ENCODE measurements at regions not wholly inside any gene's neighbourhood (a gene's known extent, or its start where the extent isn't known, plus 50 kb on each side); places are given as distances from the start of the nearest gene placed in this dataset.

DNA sequence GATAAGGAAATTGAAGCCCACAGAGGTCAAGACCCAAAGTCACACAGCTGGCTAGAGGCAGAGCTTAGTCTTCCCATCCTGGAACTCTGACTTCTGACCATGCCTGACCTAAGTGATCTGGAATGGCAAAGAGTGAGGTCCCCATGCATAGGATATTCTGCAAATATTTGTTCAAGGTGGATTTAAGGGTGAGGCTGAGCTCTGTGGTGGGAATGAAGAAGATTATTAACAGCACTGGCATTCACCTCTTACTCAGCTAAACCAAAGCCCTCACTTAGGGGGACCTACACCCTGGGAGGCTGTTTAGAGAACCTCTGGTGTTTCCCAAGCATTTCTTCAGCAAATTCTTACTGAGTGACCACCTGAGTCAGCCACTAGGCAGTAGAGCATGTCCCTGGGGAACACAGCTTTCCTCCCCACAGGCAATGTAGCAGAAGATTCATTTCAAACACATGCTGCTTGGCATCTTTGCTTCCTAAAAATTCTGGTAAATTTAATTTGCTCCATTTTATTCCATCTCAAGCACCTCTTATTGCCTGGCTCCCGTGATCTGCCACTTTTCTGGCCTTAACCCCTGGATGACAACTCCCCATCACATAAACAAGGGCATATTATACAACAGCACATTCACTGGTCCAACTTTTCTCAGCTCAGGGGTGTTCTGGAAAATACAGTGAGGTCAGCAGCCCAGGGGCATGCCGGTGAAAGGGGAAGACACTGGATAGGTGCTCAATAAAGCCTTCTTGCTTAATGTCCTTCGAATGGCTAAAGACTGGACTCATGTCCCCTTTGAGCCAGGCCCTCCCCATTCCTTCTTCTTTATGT, 176.0 kb downstream of the ABHD5 start:
- H3K9me3 Mint-ChIP-seq: no peaks in the 10 kb centered on the region
- no peaks in the 10 kb centered on the region for H3K4me1 Mint-ChIP-seq (ENCODE audit: low read depth)
- peaks cover 25% of the 10 kb centered on the region for H3K27me3 Mint-ChIP-seq (ENCODE audit: low read depth)
- H3K36me3 Mint-ChIP-seq (ENCODE audit: insufficient read depth): no peaks in the 10 kb centered on the region
- ATAC-seq (no peak), DNase-seq (no peak)
- no peak overlapping the region for H3K4me3 Mint-ChIP-seq

DNA sequence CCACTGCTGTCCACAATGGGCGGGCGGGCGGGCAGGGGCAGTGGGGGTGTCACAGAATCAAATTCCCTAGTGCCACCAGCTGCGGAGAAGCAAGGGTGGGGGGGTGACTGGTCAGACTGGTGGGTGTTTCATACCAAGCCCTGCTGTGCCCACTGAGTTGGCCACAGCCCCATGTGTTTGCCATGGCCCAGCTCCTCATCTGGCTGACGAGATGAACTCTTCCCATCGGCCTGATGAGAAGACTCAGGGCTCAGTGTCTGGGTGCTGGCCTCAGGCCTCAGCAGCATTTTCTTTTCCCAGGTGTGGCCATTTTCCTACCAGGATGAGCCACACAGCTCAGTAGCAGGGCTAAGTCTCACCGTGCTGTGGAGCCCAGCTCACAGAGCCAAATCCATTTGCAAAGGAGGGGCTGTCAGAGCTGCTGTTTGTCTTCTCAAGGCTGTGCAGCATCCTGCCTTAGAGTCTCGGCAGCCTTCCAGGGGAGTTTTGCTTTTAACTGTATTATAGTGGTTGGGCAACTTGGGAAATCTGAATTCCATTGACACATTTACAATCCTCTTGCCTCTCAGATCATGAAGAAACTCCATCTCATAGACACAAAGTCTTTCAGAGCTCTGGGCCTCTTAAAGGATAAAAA, 176.8 kb downstream of the ABHD5 start:
- H3K9me3 Mint-ChIP-seq: no peaks in the 10 kb centered on the region
- ATAC-seq: no peak
- no peak for DNase-seq
- no peak overlapping the region for H3K4me3 Mint-ChIP-seq
- H3K27me3 Mint-ChIP-seq (ENCODE audit: low read depth): peaks cover 27% of the 10 kb centered on the region
- H3K4me1 Mint-ChIP-seq (ENCODE audit: low read depth): no peaks in the 10 kb centered on the region
- H3K36me3 Mint-ChIP-seq (ENCODE audit: insufficient read depth): no peaks in the 10 kb centered on the region

DNA sequence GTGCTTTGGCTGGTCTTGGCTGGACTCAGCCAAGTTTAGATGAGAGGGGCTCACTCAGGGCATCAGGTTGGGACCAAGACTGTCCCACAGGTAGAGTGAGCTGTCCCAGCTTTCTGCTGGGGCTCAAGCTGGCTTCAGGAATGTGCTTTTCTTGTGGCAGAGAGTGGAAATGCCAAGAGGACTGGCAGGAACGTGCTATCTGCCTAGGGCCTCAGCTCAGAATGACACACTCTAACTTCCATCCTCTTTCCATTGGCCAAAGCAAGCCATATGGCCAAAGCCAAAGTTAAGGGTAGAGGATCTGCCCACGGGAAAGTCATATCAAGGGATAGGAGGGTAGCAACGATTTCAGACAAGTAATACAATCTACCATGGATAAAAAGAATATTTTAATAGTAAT, 178.8 kb downstream of the ABHD5 start:
- no peaks in the 10 kb centered on the region for H3K9me3 Mint-ChIP-seq
- H3K36me3 Mint-ChIP-seq (ENCODE audit: insufficient read depth): no peaks in the 10 kb centered on the region
- no peak for DNase-seq
- ATAC-seq: no peak
- peaks cover 25% of the 10 kb centered on the region for H3K27me3 Mint-ChIP-seq (ENCODE audit: low read depth)
- H3K4me1 Mint-ChIP-seq (ENCODE audit: low read depth): no peaks in the 10 kb centered on the region
- no peak overlapping the region for H3K4me3 Mint-ChIP-seq

DNA sequence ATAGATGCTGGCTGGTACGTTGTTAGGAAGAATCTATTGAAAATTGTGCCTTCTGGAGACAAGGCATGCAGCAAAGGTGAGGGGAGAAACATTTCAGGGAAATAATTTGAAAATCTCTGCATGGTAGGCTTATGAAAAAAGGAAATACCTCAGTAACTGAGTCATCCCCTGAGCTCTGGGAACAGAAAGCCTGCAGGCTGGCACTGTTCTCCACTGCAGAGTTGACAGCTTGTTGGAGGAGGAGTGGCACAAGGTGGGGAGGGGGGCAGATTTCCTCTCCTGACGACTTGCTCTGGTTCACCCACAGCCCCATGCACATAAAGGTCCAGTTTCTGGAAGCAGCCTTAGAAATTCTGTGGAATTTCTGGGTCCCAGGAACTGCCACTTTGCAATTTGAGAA, 179.4 kb downstream of the ABHD5 start:
- Mint-ChIP-seq H3K36me3 (ENCODE audit: insufficient read depth) (no peaks in the 10 kb centered on the region), H3K4me3 (no peak overlapping the region), H3K27me3 (ENCODE audit: low read depth) (peaks cover 20% of the 10 kb centered on the region), H3K4me1 (ENCODE audit: low read depth) (no peaks in the 10 kb centered on the region), H3K9me3 (no peaks in the 10 kb centered on the region)
- no peak for ATAC-seq
- DNase-seq: no peak

DNA sequence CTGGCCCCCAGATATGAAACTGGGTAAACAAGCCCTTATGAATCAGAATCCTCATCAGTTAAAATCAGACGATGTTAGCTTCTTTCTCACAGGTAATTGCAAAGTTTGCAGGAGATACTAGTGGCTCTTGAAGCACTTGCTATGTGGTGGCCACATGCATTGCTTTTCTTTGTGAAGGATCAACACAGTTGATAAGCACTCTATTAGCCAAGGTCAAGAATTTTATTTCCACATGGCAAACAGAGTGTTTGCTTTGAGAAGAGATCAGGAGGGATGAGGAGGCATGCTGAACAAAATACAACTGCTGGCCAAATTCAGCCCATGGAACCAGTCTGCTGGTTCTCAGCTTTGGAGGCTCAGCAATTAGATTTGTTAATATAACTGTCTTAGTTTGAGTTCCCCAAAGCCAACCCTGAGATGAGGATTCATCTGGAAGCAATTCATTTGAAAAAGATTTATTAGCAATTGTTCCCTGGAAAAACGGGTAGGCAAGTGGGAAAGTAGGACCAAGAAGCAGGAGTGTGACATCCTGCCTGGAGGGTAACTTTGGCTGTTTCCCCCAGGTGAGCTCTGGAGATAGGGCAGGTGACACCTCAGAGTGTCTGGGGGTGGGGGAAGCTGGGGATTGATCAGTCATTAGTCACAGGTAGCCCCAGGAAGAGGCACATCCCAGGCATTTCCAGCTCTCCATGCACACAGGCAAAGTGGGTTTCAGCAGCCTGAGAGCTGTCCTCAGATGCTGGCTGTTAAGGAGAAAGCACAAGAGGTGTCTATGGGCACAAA, 180.3 kb downstream of the ABHD5 start:
- DNase-seq: no peak
- H3K4me1 Mint-ChIP-seq (ENCODE audit: low read depth): no peaks in the 10 kb centered on the region
- ATAC-seq: no peak
- peaks cover 19% of the 10 kb centered on the region for H3K27me3 Mint-ChIP-seq (ENCODE audit: low read depth)
- no peaks in the 10 kb centered on the region for H3K36me3 Mint-ChIP-seq (ENCODE audit: insufficient read depth)
- no peak overlapping the region for H3K4me3 Mint-ChIP-seq
- no peaks in the 10 kb centered on the region for H3K9me3 Mint-ChIP-seq

DNA sequence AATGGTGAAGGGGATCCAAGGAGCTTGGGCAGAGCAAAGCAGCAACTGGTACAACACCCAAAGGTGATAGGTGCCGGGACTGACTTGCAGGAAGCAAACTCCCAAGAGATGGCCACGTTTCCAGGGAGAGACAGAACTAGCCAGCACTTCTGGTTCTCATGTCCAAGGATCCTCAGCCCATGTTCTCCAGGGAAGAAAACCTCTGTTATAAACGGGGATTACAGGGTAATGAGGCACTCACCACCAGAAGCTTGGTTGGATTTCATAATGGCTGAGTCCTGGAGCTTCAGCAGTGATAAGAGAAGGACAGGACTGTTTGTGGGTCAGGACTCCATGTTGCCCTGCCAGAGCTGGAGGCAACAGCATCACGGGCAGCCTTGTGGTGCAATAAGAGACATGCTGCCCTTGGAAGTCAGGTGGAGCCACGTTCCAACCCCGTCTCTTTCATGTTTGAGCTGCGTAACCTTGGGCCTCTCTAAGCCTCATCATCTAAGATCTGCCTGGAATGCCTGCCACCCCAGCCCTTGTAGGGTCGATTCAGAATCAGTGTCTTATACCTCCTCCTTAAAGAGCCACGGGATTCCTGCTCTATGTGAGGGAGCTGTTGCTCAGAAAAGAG, 181.0 kb downstream of the ABHD5 start:
- H3K27me3 Mint-ChIP-seq (ENCODE audit: low read depth): peaks cover 19% of the 10 kb centered on the region
- no peaks in the 10 kb centered on the region for H3K9me3 Mint-ChIP-seq
- H3K36me3 Mint-ChIP-seq (ENCODE audit: insufficient read depth): no peaks in the 10 kb centered on the region
- no peaks in the 10 kb centered on the region for H3K4me1 Mint-ChIP-seq (ENCODE audit: low read depth)
- no peak overlapping the region for H3K4me3 Mint-ChIP-seq
- ATAC-seq (no peak), DNase-seq (no peak)

DNA sequence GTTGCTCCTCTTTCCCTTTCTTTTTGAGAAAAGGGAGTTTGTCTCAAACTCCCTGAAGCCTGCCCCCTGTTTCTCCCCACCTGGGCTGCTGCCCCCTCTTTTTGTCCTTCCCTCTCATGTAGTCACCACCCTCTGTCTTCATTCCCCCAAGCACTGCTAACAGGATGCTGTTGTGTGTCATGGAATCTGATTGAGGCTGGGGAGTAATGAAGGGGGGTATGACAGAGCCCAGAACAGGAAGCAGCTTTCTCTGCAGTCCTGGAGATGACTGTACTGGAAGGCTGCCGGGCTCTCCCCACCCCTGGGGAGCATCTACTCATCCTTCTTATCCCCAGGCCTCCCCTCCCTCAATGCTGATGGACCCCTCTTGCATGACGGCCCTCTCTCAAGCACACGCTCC, 181.6 kb downstream of the ABHD5 start:
- no peaks in the 10 kb centered on the region for H3K36me3 Mint-ChIP-seq (ENCODE audit: insufficient read depth)
- no peak for DNase-seq
- peaks cover 19% of the 10 kb centered on the region for H3K27me3 Mint-ChIP-seq (ENCODE audit: low read depth)
- no peak for ATAC-seq
- H3K4me1 Mint-ChIP-seq (ENCODE audit: low read depth): no peaks in the 10 kb centered on the region
- no peaks in the 10 kb centered on the region for H3K9me3 Mint-ChIP-seq
- H3K4me3 Mint-ChIP-seq: no peak overlapping the region

DNA sequence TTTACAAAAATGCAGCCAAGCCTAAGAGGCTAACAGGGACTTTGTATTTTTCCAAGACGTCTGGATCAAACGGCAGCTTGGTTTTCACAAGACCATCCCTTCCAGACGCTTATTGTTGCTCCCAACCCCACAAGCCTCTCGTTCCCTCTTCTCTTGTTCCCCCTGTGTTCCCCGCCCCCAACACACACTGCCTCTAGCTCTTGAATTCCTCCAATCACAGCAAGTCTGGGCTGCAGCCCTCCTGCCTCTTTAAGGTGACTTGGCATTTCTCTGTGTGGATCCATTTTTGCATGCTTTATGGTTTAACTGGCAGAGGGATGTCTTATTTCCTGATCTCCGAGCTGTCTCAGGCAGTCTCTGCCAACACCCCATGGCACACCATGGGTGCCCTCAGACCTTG, 182.2 kb downstream of the ABHD5 start:
- Mint-ChIP-seq H3K4me3 (no peak overlapping the region), H3K27me3 (ENCODE audit: low read depth) (peaks cover 19% of the 10 kb centered on the region), H3K36me3 (ENCODE audit: insufficient read depth) (no peaks in the 10 kb centered on the region), H3K9me3 (no peaks in the 10 kb centered on the region), H3K4me1 (ENCODE audit: low read depth) (no peaks in the 10 kb centered on the region)
- DNase-seq: no peak
- no peak for ATAC-seq

DNA sequence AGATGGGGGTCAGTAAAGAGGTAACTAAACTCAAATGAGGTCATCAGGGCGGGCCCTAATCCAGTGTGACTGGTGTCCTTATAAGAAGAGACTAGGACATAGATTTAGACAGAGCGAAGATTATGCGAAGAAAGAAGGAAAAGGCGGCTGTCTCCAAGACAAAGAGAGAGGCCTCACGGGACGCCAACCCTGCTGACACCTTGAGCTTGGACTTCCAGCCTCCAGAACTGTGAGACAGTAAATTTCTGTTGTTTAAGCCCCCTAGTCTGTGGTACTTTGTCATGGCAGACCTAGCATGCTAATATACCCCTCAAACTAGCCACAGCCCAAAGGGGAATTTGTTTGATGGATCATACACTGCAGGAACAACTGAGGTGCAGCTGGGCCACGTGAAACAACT, 183.0 kb downstream of the ABHD5 start:
- DNase-seq (no peak), ATAC-seq (no peak)
- Mint-ChIP-seq H3K36me3 (ENCODE audit: insufficient read depth) (no peaks in the 10 kb centered on the region), H3K4me1 (ENCODE audit: low read depth) (no peaks in the 10 kb centered on the region), H3K4me3 (no peak overlapping the region), H3K27me3 (ENCODE audit: low read depth) (peaks cover 18% of the 10 kb centered on the region), H3K9me3 (no peaks in the 10 kb centered on the region)

DNA sequence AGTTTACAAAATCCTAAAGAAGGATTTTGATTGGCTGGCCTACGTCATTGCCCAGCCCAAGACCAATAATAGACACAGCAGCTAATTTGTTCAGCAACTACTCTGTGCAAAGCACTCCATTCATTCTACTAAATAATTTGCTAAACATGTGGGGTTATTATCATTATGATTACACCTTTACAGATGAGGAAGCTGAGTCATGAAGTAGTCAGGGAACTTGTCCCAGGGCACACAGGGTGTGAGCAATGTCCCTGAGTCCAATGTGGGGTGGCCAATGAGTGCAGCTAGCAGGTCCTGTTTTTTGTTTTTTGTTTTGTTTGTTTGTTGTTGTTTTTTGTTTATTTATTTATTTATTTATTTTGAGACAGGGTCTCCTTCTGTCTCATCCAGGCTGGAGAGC, 183.6 kb downstream of the ABHD5 start:
- no peaks in the 10 kb centered on the region for H3K9me3 Mint-ChIP-seq
- DNase-seq (no peak), ATAC-seq (no peak)
- H3K36me3 Mint-ChIP-seq (ENCODE audit: insufficient read depth): no peaks in the 10 kb centered on the region
- peaks cover 14% of the 10 kb centered on the region for H3K27me3 Mint-ChIP-seq (ENCODE audit: low read depth)
- H3K4me3 Mint-ChIP-seq: no peak overlapping the region
- H3K4me1 Mint-ChIP-seq (ENCODE audit: low read depth): no peaks in the 10 kb centered on the region

DNA sequence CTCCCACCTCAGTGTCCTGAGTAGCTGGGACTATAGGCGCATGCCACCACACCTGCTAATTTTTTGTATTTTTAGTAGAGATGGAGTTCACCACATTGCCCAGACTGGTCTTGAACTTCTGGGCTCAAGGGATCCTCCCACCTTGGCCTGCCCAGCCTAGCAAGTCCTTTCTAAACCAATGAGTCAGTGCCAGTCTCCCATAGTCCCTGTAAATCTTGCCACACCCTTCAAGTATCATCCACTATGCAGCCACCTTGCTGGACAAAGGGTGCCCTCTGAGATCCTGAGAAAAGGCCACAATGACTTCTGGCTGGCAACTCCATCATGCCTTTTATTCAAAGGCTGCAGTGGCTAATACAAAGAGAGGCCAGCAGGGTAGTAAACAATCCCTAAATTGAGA, 184.0 kb downstream of the ABHD5 start:
- Mint-ChIP-seq H3K9me3 (no peaks in the 10 kb centered on the region), H3K4me3 (no peak overlapping the region), H3K36me3 (ENCODE audit: insufficient read depth) (no peaks in the 10 kb centered on the region), H3K4me1 (ENCODE audit: low read depth) (no peaks in the 10 kb centered on the region), H3K27me3 (ENCODE audit: low read depth) (peaks cover 14% of the 10 kb centered on the region)
- DNase-seq (no peak), ATAC-seq (no peak)

DNA sequence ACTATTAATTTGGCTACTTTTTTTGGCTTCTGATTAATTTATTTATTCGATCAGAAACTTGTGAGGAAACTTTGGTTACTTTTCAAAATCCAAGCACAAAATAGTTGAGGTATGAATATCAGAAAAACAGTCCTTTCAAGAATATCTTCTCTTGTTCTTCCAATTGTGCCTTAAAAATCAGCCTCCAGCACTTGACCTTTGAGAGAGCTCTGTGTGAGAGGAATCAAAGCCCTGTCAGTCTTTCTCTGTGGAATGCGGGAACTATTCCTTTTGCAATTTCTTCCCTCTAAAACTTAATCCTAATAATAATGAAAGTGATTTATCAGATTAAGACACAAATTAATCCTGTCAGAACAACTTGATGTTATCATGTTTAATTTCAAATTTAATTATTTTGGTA, 185.9 kb downstream of the ABHD5 start:
- no peaks in the 10 kb centered on the region for H3K9me3 Mint-ChIP-seq
- H3K4me1 Mint-ChIP-seq (ENCODE audit: low read depth): no peaks in the 10 kb centered on the region
- no peak overlapping the region for H3K4me3 Mint-ChIP-seq
- H3K36me3 Mint-ChIP-seq (ENCODE audit: insufficient read depth): no peaks in the 10 kb centered on the region
- DNase-seq (no peak), ATAC-seq (no peak)
- peaks cover 12% of the 10 kb centered on the region for H3K27me3 Mint-ChIP-seq (ENCODE audit: low read depth)

DNA sequence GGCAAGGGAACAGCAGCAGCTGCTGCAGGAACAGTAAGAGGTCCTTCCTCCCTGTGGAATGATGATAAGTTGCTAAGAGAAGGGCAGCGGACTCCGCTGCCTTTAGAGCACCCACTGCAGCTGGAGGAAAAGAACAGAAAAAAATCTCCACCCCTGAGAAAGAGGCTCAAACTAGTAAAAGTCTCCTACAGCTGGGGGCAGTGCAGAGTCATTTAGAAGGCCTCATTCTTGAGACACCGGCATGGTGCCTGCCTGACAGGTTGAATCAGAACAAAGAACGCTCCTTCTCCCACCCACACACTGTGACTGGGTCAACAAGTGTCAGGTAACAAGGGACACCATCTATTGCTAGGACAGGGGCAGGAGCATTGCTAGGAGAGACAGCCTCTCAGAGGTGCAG, 188.4 kb downstream of the ABHD5 start:
- no peaks in the 10 kb centered on the region for H3K36me3 Mint-ChIP-seq (ENCODE audit: insufficient read depth)
- DNase-seq (no peak), ATAC-seq (no peak)
- H3K27me3 Mint-ChIP-seq (ENCODE audit: low read depth): no peaks in the 10 kb centered on the region
- H3K4me3 Mint-ChIP-seq: no peak overlapping the region
- no peaks in the 10 kb centered on the region for H3K9me3 Mint-ChIP-seq
- no peaks in the 10 kb centered on the region for H3K4me1 Mint-ChIP-seq (ENCODE audit: low read depth)

DNA sequence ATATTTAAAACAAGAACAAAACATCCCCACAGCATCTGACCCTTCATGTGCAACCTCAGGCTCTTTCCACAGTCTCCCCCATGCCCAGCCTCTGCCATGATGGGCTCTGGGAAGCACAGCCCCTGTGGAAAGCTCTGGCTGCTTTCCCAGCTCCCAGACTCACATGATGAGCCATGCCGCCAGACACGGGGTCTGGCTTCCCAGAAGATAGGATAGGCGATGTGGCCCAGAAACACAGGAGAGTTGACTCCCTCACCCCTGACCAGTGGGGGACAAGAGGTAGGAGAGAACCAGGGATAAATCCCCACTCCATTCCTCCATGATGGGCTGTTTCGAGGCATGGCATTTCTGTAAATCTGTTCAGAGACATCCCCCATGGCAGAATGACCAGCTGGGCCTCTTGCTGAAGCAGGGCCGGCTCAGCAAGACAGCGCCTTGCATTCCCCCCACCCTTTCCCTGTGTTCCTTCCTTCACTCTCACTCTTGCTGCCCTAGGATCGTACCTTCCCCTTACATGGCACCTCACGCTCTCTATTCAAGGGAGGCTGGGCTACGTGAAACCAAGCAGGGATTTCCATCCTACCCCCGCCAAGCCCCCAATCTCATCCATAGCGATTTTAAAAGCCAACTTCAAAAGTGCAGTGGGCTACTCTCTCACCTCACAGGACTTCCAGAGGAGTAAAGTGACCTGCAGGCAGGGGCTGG, 192.4 kb downstream of the ABHD5 start:
- no peaks in the 10 kb centered on the region for H3K36me3 Mint-ChIP-seq (ENCODE audit: insufficient read depth)
- H3K9me3 Mint-ChIP-seq: no peaks in the 10 kb centered on the region
- peaks cover 5% of the 10 kb centered on the region for H3K27me3 Mint-ChIP-seq (ENCODE audit: low read depth)
- no peaks in the 10 kb centered on the region for H3K4me1 Mint-ChIP-seq (ENCODE audit: low read depth)
- DNase-seq: no peak
- no peak overlapping the region for H3K4me3 Mint-ChIP-seq
- ATAC-seq: no peak

All from activated T-cell treated with anti-CD3 and anti-CD28 coated beads, Interleukin-2, amount 50 U/mL, for 4 hours (primary cell).